Testis (tissue), 2 donors: ENCODE measurements at regions not wholly inside any gene's neighbourhood (a gene's known extent, or its start where the extent isn't known, plus 50 kb on each side); places are given as distances from the start of the nearest gene placed in this dataset.

ENCODE experiments used
- POLR2A ChIP-seq: fragments of 450-650 bp; IDR thresholded peaks from one replicate; pipeline ENCODE4 v1.6.1; 2017; ENCODE audit warnings: antibody characterized with exemption, mild to moderate bottlenecking, moderate library complexity
- TF ChIP-seq, protein P1 (sequence below), 3 experiments: fragments of 450-650 bp in 2 of 3; fragments of 200-600 bp in 1 of 3; sonication (generic) in 1 of 3; IDR thresholded peaks; one replicate each; pipeline ENCODE4 v1.5.1; 2016 to 2019; ENCODE audit warnings: antibody characterized with exemption in 3 of 3, mild to moderate bottlenecking in 2 of 3, moderate library complexity in 1 of 3

DNA sequence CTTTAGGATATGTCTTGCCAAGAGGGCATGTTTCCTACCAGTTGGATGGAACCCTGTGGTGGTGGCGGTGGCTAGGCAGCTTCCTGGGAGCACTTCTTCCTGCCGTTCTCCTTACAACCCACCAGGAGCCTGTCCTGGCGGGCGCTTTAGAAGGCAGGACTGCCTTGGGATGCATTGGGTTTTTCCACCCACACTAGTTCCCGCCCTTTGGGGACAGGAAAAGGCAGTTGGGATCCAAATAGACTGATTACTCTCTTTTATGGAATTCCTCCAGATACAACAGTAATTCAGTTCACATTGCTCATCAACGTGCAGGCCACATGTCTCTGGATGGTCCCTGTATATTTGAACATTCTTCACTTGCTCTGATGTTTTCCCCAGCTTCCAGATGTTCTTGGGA, 305.7 kb upstream of the SSTR1 start:
- TF ChIP-seq, protein P1, sequence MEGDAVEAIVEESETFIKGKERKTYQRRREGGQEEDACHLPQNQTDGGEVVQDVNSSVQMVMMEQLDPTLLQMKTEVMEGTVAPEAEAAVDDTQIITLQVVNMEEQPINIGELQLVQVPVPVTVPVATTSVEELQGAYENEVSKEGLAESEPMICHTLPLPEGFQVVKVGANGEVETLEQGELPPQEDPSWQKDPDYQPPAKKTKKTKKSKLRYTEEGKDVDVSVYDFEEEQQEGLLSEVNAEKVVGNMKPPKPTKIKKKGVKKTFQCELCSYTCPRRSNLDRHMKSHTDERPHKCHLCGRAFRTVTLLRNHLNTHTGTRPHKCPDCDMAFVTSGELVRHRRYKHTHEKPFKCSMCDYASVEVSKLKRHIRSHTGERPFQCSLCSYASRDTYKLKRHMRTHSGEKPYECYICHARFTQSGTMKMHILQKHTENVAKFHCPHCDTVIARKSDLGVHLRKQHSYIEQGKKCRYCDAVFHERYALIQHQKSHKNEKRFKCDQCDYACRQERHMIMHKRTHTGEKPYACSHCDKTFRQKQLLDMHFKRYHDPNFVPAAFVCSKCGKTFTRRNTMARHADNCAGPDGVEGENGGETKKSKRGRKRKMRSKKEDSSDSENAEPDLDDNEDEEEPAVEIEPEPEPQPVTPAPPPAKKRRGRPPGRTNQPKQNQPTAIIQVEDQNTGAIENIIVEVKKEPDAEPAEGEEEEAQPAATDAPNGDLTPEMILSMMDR (IDR thresholded peaks at IDR 0.05) = no peak
- TF ChIP-seq POLR2A = no peak
